ENCODE measurements at regions not wholly inside any gene's neighbourhood (a gene's known extent, or its start where the extent isn't known, plus 50 kb on each side); places are given as distances from the start of the nearest gene placed in this dataset.

- TF ChIP-seq POLR2A (IDR thresholded peaks at IDR 0.05; ENCODE audit: low read length) (no peak), GATA1 (IDR thresholded peaks at IDR 0.05; ENCODE audit: low read depth, low read length) (no peak)
These were observed 53.6 kb upstream of the IGFBP7 start for GRCh38 chr4:57163530-57164459.
